CD8-positive, alpha-beta memory T cell (primary cell): ENCODE measurements at regions not wholly inside any gene's neighbourhood (a gene's known extent, or its start where the extent isn't known, plus 50 kb on each side); places are given as distances from the start of the nearest gene placed in this dataset.
A peak's percentile ranks its signal among the peaks of the same experiment; 100 is the strongest.
"Not testable (repeated sequence)": the region's sequence is repeated elsewhere in the genome, so short reads cannot be mapped to it uniquely, and the experiment has no call there.

Experiments used
- CTCF ChIA-PET: fragments of 350-600 bp; sonication (Branson Sonifier 250); formaldehyde crosslinking; loops from one replicate; lab custom pipeline; 2021; ENCODE audit warnings: antibody characterized with exemption; lab: Charles Lee
- POLR2A ChIA-PET: fragments of 350-600 bp; sonication (Branson Sonifier 250); formaldehyde crosslinking; loops from one replicate; lab custom pipeline; 2021; ENCODE audit warnings: antibody characterized with exemption; lab: Charles Lee
- DNase-seq, 5 donors: peaks; one replicate each; pipeline versions ENCODE4 v3.0.0 to v3.0.0-alpha.2; 2020 to 2022; ENCODE audit warnings: mixed read lengths in 1 of 5
- H3K27ac ChIP-seq: one replicate; pipeline ENCODE4 v1.7.0; 2013; ENCODE audit warnings: low read depth, mild to moderate bottlenecking, low read length, moderate library complexity
- H3K27me3 ChIP-seq: 2 replicates; pipeline ENCODE4 v1.7.0; 2013; ENCODE audit warnings: low read length, mild to moderate bottlenecking; ENCODE audit not compliant: insufficient read depth, poor library complexity, severe bottlenecking
- H3K36me3 ChIP-seq: 2 replicates; pipeline ENCODE4 v1.7.0; 2013; ENCODE audit warnings: mild to moderate bottlenecking, low read length, moderate library complexity; ENCODE audit not compliant: insufficient read depth
- H3K4me1 ChIP-seq: 2 replicates; pipeline ENCODE4 v1.7.0; 2013; ENCODE audit warnings: mild to moderate bottlenecking, low read length, moderate library complexity; ENCODE audit not compliant: insufficient read depth
- H3K4me3 ChIP-seq: 2 replicates; pipeline ENCODE4 v1.7.0; 2013; ENCODE audit warnings: mild to moderate bottlenecking, low read length
- H3K9me3 ChIP-seq: 2 replicates; pipeline ENCODE4 v1.7.0; 2013; ENCODE audit warnings: mild to moderate bottlenecking, low read length
- H3K27ac Mint-ChIP-seq, 8 donors: one replicate each; pipeline ENCODE4 v1.8.0; 2020 to 2021; ENCODE audit warnings: mixed read lengths in 8 of 8, mild to moderate bottlenecking in 6 of 8, inconsistent platforms in 3 of 8, moderate library complexity in 3 of 8
- H3K27me3 Mint-ChIP-seq, 2 donors: one replicate each; pipeline ENCODE4 v1.8.0; 2020 to 2021; ENCODE audit warnings: mixed read lengths in 2 of 2, mild to moderate bottlenecking in 1 of 2, moderate library complexity in 1 of 2
- H3K36me3 Mint-ChIP-seq, 3 donors: one replicate each; pipeline ENCODE4 v1.8.0; 2020 to 2021; ENCODE audit warnings: mixed read lengths in 3 of 3, inconsistent platforms in 1 of 3, mild to moderate bottlenecking in 1 of 3
- H3K4me1 Mint-ChIP-seq, 3 donors: one replicate each; pipeline ENCODE4 v1.8.0; 2020 to 2021; ENCODE audit warnings: mixed read lengths in 3 of 3, inconsistent platforms in 1 of 3, mild to moderate bottlenecking in 1 of 3
- H3K4me3 Mint-ChIP-seq, 7 donors: one replicate each; pipeline ENCODE4 v1.8.0; 2020 to 2021; ENCODE audit warnings: mixed read lengths in 7 of 7, mild to moderate bottlenecking in 6 of 7, moderate library complexity in 4 of 7, inconsistent platforms in 2 of 7
- H3K9me3 Mint-ChIP-seq, 5 donors: one replicate each; pipeline ENCODE4 v1.8.0; 2020 to 2022; ENCODE audit warnings: mixed read lengths in 5 of 5, mild to moderate bottlenecking in 3 of 5, moderate library complexity in 2 of 5, inconsistent platforms in 1 of 5

GRCh38 chr6:81889377-81890053 is 137.0 kb upstream of the TENT5A start:
- H3K27me3 Mint-ChIP-seq, result peaks cover 0 to 2% of the 10 kb centered on the region in 2 donors
- no peak overlapping the region for H3K27ac Mint-ChIP-seq
- POLR2A ChIA-PET, result no interaction called here
- Histone ChIP-seq H3K4me3 (no peak overlapping the region), H3K27ac (no peak overlapping the region), H3K36me3 (no peaks in the 10 kb centered on the region), H3K27me3 (no peaks in the 10 kb centered on the region), H3K4me1 (no peaks in the 10 kb centered on the region), H3K9me3 (no peaks in the 10 kb centered on the region)
- H3K36me3 Mint-ChIP-seq, result no peaks in the 10 kb centered on the region
- H3K4me1 Mint-ChIP-seq, result no peaks in the 10 kb centered on the region
- CTCF ChIA-PET, result no interaction called here
- DNase-seq, result no peak
- peaks cover 0 to 3% (median 0%) of the 10 kb centered on the region in 5 donors for H3K9me3 Mint-ChIP-seq
- no peak overlapping the region for H3K4me3 Mint-ChIP-seq

- H3K27me3 ChIP-seq, H3K4me3 ChIP-seq, H3K27ac ChIP-seq, H3K4me1 Mint-ChIP-seq, H3K9me3 ChIP-seq, DNase-seq, H3K4me3 Mint-ChIP-seq, H3K4me1 ChIP-seq, CTCF ChIA-PET, POLR2A ChIA-PET, H3K36me3 ChIP-seq, H3K27me3 Mint-ChIP-seq, H3K36me3 Mint-ChIP-seq, H3K9me3 Mint-ChIP-seq, H3K27ac Mint-ChIP-seq: not testable (repeated sequence)
Measured at GRCh38 chr6:81886909-81887308, 134.4 kb upstream of the TENT5A start.

GRCh38 chr6:81886157-81886556 is 133.7 kb upstream of the TENT5A start:
- CTCF ChIA-PET, result no interaction called here
- H3K4me3 Mint-ChIP-seq, result no peak overlapping the region

DNA sequence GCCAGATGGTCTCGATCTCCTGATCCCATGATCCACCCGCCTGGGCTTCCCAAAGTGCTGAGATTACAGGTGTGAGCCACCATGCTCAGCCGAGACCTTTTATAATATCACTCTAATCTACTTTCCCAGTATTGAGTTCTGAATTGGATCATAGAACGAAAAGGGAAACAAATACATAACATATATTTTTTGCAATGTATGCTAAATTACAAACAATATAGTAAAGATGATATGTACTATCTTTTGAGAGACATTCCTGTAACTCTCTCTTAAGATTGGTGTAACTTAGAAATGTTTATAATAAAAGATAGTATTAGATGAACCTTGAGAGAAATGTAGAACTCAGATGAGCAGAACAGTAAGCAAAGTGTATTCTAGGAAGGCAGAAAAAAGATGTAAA is 129.2 kb upstream of the TENT5A start:
- no peak for DNase-seq
- H3K9me3 ChIP-seq, result no peaks in the 10 kb centered on the region
- Mint-ChIP-seq H3K27ac (no peak overlapping the region), H3K9me3 (peaks cover 0 to 3% (median 0%) of the 10 kb centered on the region in 5 donors), H3K27me3 (no peaks in the 10 kb centered on the region), H3K36me3 (no peaks in the 10 kb centered on the region), H3K4me3 (no peak overlapping the region), H3K4me1 (no peaks in the 10 kb centered on the region)
- no peaks in the 10 kb centered on the region for H3K36me3 ChIP-seq
- no peaks in the 10 kb centered on the region for H3K27me3 ChIP-seq
- ChIA-PET POLR2A (no interaction called here), CTCF (no interaction called here)
- H3K4me3 ChIP-seq, result no peak overlapping the region
- no peaks in the 10 kb centered on the region for H3K4me1 ChIP-seq
- no peak overlapping the region for H3K27ac ChIP-seq

More at GRCh38 chr6:81886157-81886556, 133.7 kb upstream of the TENT5A start:
- Histone ChIP-seq H3K4me3 (no peak overlapping the region), H3K27ac (no peak overlapping the region), H3K27me3 (no peaks in the 10 kb centered on the region), H3K4me1 (no peaks in the 10 kb centered on the region), H3K9me3 (no peaks in the 10 kb centered on the region), H3K36me3 (no peaks in the 10 kb centered on the region)
- Mint-ChIP-seq H3K27ac (no peak overlapping the region), H3K36me3 (no peaks in the 10 kb centered on the region), H3K9me3 (peaks cover 0 to 2% (median 0%) of the 10 kb centered on the region in 5 donors), H3K27me3 (no peaks in the 10 kb centered on the region), H3K4me1 (no peaks in the 10 kb centered on the region)
- DNase-seq, result no peak
- POLR2A ChIA-PET, result no interaction called here

GRCh38 chr6:81878479-81878878 is 126.0 kb upstream of the TENT5A start:
- POLR2A ChIA-PET, result no interaction called here

DNA sequence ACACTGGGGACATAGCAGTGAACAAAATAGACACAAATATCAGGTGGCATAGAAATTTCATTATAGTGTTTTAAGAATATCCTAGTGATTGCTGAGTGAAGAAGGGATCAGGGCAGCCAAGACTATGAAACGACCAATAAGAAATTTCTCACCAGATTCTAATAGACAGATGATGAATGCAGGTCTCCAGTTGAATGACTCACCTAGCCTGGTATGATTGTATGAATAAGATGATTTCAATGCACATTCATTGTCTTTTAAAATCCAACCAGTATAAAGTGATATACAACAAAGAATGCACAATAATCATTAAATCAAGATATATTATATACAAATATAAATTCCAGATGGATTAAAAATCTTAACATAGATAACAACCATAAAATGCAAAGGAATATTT is 124.5 kb upstream of the TENT5A start:
- Histone ChIP-seq H3K4me3 (no peak overlapping the region), H3K9me3 (no peaks in the 10 kb centered on the region), H3K36me3 (no peaks in the 10 kb centered on the region), H3K27ac (no peak overlapping the region), H3K4me1 (no peaks in the 10 kb centered on the region), H3K27me3 (no peaks in the 10 kb centered on the region)
- ChIA-PET POLR2A (no interaction called here), CTCF (no interaction called here)
- H3K36me3 Mint-ChIP-seq, result no peaks in the 10 kb centered on the region
- peaks cover 0 to 3% of the 10 kb centered on the region in 2 donors for H3K27me3 Mint-ChIP-seq
- no peak overlapping the region for H3K27ac Mint-ChIP-seq
- H3K4me3 Mint-ChIP-seq, result no peak overlapping the region
- no peaks in the 10 kb centered on the region for H3K4me1 Mint-ChIP-seq
- no peak for DNase-seq
- peaks cover 4 to 17% (median 9%) of the 10 kb centered on the region in 5 donors for H3K9me3 Mint-ChIP-seq

More at GRCh38 chr6:81878479-81878878, 126.0 kb upstream of the TENT5A start:
- no peak overlapping the region for H3K27ac Mint-ChIP-seq
- no peaks in the 10 kb centered on the region for H3K36me3 ChIP-seq
- H3K9me3 ChIP-seq, result no peaks in the 10 kb centered on the region
- CTCF ChIA-PET, result no interaction called here
- no peak overlapping the region for H3K27ac ChIP-seq
- H3K27me3 ChIP-seq, result no peaks in the 10 kb centered on the region
- H3K4me1 Mint-ChIP-seq, result no peaks in the 10 kb centered on the region
- no peak overlapping the region for H3K4me3 Mint-ChIP-seq
- H3K4me3 ChIP-seq, result no peak overlapping the region
- H3K36me3 Mint-ChIP-seq, result no peaks in the 10 kb centered on the region
- peaks cover 0 to 1% of the 10 kb centered on the region in 2 donors for H3K27me3 Mint-ChIP-seq
- H3K4me1 ChIP-seq, result no peaks in the 10 kb centered on the region
- peaks cover 0 to 8% (median 3%) of the 10 kb centered on the region in 5 donors for H3K9me3 Mint-ChIP-seq
- DNase-seq, result no peak

DNA sequence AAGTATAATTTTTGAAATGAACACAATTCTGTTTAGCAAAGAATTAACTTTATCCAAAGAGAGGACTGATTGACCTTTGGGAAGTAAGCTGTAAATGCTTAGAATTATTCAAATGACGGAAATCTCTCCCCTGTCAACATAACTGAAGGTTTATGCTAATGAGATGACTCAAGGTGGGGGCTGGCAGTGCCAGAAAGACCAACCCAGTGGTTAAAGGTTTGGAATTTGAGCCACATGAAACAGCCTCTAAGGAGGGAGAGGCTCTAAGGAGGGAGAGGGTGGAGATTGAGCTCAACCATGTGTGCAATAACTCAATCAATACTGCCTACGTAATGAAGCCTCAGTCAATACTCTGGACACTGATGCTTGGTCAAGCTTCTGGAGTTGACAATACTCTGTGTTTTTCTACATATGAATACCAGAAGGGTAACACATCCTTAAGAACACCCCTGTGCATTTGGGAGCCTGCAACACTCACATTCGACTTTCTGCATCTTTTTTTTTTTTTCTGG is 123.4 kb upstream of the TENT5A start:
- Histone ChIP-seq H3K4me1 (no peaks in the 10 kb centered on the region), H3K9me3 (no peaks in the 10 kb centered on the region), H3K4me3 (no peak overlapping the region), H3K27me3 (no peaks in the 10 kb centered on the region), H3K36me3 (no peaks in the 10 kb centered on the region), H3K27ac (no peak overlapping the region)
- Mint-ChIP-seq H3K9me3 (peaks cover 4 to 24% (median 10%) of the 10 kb centered on the region in 5 donors), H3K4me3 (no peak overlapping the region), H3K27ac (peak overlapping the region in 1 of 8 donors; percentile 16), H3K4me1 (no peaks in the 10 kb centered on the region), H3K36me3 (no peaks in the 10 kb centered on the region), H3K27me3 (peaks cover 0 to 3% of the 10 kb centered on the region in 2 donors)
- no peak for DNase-seq
- POLR2A ChIA-PET, result no interaction called here
- CTCF ChIA-PET, result no interaction called here

DNA sequence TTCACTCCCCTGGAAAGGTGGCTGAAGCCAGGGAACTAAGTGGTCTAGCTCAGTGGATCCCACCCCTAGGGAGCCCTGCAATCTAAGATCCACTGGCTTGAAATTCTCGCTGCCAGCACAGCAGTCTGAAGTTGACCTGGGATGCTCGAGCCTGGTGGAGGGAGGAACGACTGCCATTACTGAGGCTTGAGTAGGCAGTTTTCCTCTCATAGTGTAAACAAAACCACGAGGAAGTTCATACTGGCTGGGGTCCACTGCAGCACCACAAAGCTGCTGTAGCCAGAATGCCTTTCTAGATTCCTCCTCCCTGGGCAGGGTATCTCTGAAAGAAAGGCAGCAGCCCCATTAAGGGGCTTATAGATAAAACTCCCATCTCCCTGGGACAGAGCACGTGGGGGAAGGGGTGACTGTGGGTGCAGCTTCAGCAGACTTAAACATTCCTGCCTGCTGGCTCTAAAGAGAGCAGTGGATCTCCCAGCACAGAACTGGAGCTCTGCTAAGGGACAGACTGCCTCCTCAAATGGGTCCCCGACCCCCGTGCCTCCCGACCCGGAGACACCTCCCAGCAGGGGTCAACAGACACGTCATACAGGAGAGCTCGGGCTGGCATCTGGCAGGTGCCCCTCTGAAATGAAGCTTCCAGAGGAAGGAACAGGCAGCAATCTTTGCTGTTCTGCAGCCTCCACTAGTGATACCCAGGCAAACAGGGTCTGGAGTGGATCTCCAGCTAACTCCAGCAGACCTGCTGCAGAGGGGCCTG is 117.4 kb upstream of the TENT5A start:
- H3K4me1 ChIP-seq, H3K27me3 Mint-ChIP-seq, H3K36me3 ChIP-seq, H3K9me3 ChIP-seq, H3K36me3 Mint-ChIP-seq, POLR2A ChIA-PET, H3K4me3 Mint-ChIP-seq, H3K4me1 Mint-ChIP-seq, H3K4me3 ChIP-seq, DNase-seq, CTCF ChIA-PET, H3K27me3 ChIP-seq, H3K27ac Mint-ChIP-seq, H3K27ac ChIP-seq: not testable (repeated sequence)
- H3K9me3 Mint-ChIP-seq, result peaks cover 0 to 21% (median 10%) of the 10 kb centered on the region in 5 donors
